Spleen (tissue), 7 donors: ENCODE measurements at regions not wholly inside any gene's neighbourhood (a gene's known extent, or its start where the extent isn't known, plus 50 kb on each side); places are given as distances from the start of the nearest gene placed in this dataset.

Experiments
- CTCF ChIP-seq, 11 experiments: fragments of 200-600 bp in 7 of 11; fragments of 450-650 bp in 4 of 11; sonication (generic) in 4 of 11; IDR thresholded peaks in 8 of 11; conservative IDR thresholded peaks in 3 of 11; 1 replicate in 7 of 11; 2 replicates in 4 of 11; pipeline versions ENCODE4 v1.4.0 to v1.8.0; 2016 to 2021; ENCODE audit warnings: antibody characterized with exemption in 11 of 11, inconsistent platforms in 4 of 11, mild to moderate bottlenecking in 1 of 11
- POLR2A ChIP-seq, 3 donors: fragments of 450-650 bp; IDR thresholded peaks; one replicate each; pipeline ENCODE4 v1.5.1; 2017; ENCODE audit warnings: antibody characterized with exemption in 3 of 3, mild to moderate bottlenecking in 1 of 3
- POLR2AphosphoS5 ChIP-seq, 3 donors: sonication (generic); formaldehyde crosslinking; IDR thresholded peaks; one replicate each; pipeline ENCODE4 v1.5.1; 2017; ENCODE audit warnings: antibody characterized with exemption in 3 of 3
- donor health status: DM: no; HTN: no; CAD: no; lungs with moderate emphysema.
- donor health status: DM: no; HTN: no; CAD: no.
- donor health status: DM: no; HTN: no; CAD: no.

GRCh38 chr14:45785240-45785639, 532.2 kb upstream of the MIS18BP1 start:
- TF ChIP-seq POLR2A (IDR thresholded peaks at IDR 0.05) (no peak), POLR2AphosphoS5 (IDR thresholded peaks at IDR 0.05) (no peak), CTCF (IDR thresholded peaks at IDR 0.05 in 8 of 11, conservative IDR thresholded peaks at IDR 0.05 in 3 of 11) (no peak)
